GM19351 (cell line): ENCODE measurements at regions not wholly inside any gene's neighbourhood (a gene's known extent, or its start where the extent isn't known, plus 50 kb on each side); places are given as distances from the start of the nearest gene placed in this dataset.

Experiments used
- ATAC-seq: cut with Tn5 transposase; IDR thresholded peaks from one replicate; pipeline ENCODE4 v1.9.1; 2021; ENCODE audit warnings: mild to moderate bottlenecking, moderate library complexity; ENCODE audit not compliant: unreplicated experiment

DNA sequence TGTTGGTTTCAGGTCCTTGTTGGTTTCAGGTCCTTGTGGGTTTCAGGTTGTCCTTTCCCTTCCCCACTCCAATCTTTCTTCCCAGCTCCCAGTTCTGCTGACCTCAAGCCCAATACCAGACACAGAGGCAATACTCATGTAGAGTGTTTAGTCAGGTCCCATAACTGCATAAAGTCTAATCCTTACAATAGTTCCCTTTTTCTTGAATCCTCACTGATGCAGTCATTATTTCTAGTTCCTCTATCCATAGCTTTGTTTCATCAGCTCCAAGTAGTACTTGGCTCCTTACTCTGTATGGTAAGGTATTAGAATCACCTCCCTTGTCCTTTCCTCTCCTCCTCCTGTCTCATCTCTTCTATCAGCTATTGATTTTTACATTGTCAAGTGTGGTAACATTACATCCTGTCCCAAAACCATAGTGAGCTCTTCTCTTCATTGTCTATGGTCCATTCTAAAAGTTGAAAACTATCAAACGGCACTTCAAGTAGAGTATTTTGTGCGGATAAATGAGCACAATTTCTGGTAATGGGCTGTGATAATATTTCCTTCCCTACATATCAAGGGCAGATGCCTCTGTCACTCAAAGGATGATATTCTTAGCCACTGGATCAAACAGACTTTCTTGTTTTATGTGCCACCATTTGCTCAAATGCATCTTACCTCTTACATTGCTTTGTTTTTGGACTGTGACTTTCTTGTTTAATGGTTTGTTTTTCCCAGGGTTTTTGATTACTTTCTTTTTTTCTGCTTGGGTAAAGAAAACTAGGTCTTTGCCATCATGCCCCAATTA lies 57.2 kb upstream of the JDP2 start:
- no peak for ATAC-seq

DNA sequence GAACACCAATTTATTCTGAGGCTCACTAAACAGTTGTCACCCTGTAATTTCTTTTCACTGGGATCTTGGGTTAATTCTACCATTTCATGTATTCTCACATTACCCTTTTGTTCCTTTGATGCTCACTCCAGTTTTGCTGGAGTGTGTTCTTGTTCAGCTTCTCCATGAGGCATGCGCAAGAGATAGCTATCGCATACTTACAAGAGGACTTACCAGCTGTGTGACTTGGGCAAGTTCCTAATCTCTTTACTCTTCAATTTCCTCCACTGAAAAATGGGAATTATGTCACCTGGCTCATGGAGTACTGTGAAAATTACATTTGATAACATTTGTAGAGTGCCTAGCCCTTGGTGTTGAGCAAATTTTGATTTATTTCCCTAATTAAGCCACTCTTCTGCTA lies 56.5 kb upstream of the JDP2 start:
- ATAC-seq: no peak

DNA sequence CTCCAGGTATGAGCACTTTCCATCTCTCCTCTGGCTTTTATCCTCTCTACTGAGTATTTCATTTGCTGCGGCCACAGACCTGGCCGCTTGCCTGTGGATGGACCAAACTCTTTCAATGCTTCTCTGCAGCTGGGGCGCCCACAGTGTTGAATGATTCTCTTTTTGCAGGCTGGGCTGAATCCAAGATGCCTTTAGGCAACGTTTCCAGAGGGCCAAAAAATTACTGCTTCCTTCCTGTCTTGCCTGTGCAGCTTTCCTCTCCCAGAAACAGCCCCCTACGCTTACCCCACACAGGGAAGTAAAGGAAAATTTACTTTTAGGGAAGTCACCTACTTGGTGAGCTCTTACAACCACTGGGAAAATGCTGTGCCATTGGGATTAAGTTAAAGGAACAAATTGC lies 55.6 kb upstream of the JDP2 start:
- no peak for ATAC-seq

DNA sequence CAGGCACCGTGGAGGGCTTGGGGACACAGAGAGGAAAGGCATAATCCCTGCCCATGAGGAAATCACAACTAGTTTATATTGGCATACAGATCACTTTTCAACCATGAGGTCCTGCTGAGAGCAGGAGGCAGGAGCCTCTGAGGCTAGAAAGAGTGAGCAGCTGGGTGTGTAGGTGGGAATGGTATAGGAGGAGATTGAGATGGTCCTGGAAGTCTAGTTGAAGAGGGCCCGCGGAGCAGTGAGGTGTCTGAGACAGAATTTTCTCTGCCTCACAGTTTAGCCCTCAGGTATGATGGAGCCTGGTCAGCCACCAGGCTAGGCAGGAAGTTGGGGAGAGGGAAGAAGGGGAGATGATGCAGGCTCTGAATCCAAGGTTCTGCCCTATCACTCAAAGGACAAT lies 54.7 kb upstream of the JDP2 start:
- ATAC-seq: no peak

GRCh38 chr14:75373616-75374015 lies 54.2 kb upstream of the JDP2 start:
- ATAC-seq: no peak

- ATAC-seq: no peak
Measured at GRCh38 chr14:75374911-75375310, 52.9 kb upstream of the JDP2 start.

GRCh38 chr14:75375983-75376382 lies 51.8 kb upstream of the JDP2 start:
- ATAC-seq: no peak
